BJ (cell line): ENCODE measurements at regions not wholly inside any gene's neighbourhood (a gene's known extent, or its start where the extent isn't known, plus 50 kb on each side); places are given as distances from the start of the nearest gene placed in this dataset.

Experiments
- CTCF ChIA-PET: fragments of 350-600 bp; formaldehyde crosslinking; extraction: SDS; loops from one replicate; lab custom pipeline; 2021; ENCODE audit warnings: antibody characterized with exemption, inconsistent platforms; lab: Yijun Ruan, JAX
- POLR2A ChIA-PET: fragments of 300-600 bp; sonication (Branson Sonifier 250); formaldehyde crosslinking; extraction: SDS; loops from one replicate; lab custom pipeline; 2021; ENCODE audit warnings: antibody characterized with exemption; lab: Charles Lee
- DNase-seq: peaks from one replicate; pipeline ENCODE4 v3.0.0-alpha.2; 2011; ENCODE audit warnings: low read depth
- H3K27me3 ChIP-seq: 2 replicates; pipeline ENCODE4 v1.6.0; 2011; ENCODE audit warnings: low read length; ENCODE audit not compliant: control insufficient read depth, insufficient read depth
- H3K36me3 ChIP-seq: 2 replicates; pipeline ENCODE4 v1.5.1; 2011; ENCODE audit warnings: low read length; ENCODE audit not compliant: control insufficient read depth, insufficient read depth
- H3K4me3 ChIP-seq: 2 replicates; pipeline ENCODE4 v1.5.1; 2011; ENCODE audit warnings: low read depth, mild to moderate bottlenecking, control low read depth, low read length
- TF ChIP-seq, protein P1 (sequence below): IDR thresholded peaks from 2 replicates; pipeline ENCODE4 v1.5.1; 2011; ENCODE audit warnings: low read depth, mild to moderate bottlenecking, control low read depth, inconsistent platforms, low read length, moderate library complexity; ENCODE audit not compliant: insufficient read depth

DNA sequence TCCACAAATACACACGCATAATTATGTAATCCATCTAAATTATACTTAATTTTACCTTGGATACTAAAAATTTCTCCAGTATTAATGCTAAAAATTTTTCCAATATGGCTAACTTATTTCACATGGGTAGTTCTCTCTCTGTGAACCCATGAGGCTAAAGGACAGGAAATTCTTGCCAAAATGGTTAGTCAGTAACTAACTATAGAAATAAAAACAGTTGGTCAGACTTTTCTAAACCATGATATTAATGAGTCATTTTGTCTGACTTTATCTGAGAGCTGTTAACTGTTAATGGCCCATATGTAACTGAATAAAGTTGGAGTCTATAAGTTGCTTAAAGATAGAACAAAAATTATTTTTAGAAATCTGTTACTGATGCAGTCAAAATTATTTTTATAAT lies 549.4 kb downstream of the TLL1 start:
- no peak overlapping the region for H3K4me3 ChIP-seq
- no peaks in the 10 kb centered on the region for H3K36me3 ChIP-seq
- TF ChIP-seq, protein P1, sequence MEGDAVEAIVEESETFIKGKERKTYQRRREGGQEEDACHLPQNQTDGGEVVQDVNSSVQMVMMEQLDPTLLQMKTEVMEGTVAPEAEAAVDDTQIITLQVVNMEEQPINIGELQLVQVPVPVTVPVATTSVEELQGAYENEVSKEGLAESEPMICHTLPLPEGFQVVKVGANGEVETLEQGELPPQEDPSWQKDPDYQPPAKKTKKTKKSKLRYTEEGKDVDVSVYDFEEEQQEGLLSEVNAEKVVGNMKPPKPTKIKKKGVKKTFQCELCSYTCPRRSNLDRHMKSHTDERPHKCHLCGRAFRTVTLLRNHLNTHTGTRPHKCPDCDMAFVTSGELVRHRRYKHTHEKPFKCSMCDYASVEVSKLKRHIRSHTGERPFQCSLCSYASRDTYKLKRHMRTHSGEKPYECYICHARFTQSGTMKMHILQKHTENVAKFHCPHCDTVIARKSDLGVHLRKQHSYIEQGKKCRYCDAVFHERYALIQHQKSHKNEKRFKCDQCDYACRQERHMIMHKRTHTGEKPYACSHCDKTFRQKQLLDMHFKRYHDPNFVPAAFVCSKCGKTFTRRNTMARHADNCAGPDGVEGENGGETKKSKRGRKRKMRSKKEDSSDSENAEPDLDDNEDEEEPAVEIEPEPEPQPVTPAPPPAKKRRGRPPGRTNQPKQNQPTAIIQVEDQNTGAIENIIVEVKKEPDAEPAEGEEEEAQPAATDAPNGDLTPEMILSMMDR, result no peak
- ChIA-PET POLR2A (no interaction called here), CTCF (no interaction called here)
- H3K27me3 ChIP-seq, result no peaks in the 10 kb centered on the region
- DNase-seq, result peak; percentile 26

DNA sequence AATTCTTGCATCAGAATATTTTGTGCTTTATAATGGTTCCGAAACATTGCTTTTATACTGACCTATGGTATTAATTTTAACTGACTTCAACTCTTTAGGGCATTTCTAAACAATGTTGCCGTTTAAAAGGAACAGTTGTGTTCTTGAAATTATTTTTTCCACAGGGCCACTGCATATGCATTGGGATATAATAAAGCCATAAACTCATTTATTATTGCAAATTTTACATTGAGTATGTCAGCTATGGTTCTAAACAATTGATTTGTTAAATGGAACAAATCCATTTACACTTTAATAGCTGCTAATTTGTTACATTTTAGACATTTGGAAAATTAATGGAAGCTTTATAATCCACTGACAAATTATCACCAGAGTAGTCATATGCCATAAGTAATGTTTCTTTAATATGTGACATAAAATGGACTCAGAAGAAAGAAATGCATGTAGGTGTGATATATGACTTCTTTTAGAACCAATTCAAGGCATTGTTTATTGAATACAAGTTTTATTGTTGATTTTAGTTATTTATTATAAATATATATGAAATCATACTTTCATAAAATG lies 553.3 kb downstream of the TLL1 start:
- no peak for DNase-seq
- Histone ChIP-seq H3K27me3 (no peaks in the 10 kb centered on the region), H3K4me3 (no peak overlapping the region), H3K36me3 (no peaks in the 10 kb centered on the region)
- TF ChIP-seq, protein P1, result no peak
- ChIA-PET CTCF (no interaction called here), POLR2A (no interaction called here)

DNA sequence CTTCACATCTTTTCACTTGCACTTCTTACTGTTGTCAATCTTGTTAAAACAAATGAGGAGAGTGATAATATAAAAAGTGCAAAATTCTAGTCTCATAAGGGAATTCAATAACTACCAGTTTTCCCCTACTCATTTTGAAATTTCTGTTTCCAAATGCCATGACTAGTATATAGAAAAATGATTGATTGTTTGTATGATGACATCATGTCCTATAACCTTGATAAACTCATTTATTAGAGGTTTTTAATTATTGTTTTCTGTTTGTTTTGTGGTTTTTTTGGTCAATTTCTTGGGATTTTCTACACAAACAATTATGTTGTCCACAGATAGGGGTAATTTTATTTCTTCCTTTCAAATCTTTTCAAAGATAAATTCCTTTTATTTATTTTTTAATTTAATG lies 559.1 kb downstream of the TLL1 start:
- no peaks in the 10 kb centered on the region for H3K27me3 ChIP-seq
- ChIA-PET POLR2A (no interaction called here), CTCF (no interaction called here)
- no peak overlapping the region for H3K4me3 ChIP-seq
- H3K36me3 ChIP-seq, result no peaks in the 10 kb centered on the region
- DNase-seq, result no peak
- TF ChIP-seq, protein P1, result no peak

DNA sequence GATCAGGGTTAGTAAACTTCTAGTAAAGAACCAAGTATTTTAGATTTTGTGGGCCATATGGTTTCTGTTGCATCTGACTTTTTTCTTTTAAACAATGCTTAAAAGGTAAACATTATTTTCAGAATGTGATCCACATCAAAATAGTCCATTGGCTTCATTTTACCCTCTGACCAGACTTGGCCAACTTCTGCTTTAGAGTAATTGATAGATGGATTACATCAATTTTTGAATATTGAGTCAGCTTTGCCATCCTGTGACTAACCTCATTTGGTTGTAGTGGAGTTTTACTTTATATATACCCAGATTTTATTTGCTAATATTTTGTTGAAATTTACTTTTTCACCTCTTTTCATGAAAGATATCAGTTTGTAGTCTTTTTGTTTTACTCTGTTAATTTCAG lies 559.8 kb downstream of the TLL1 start:
- ChIA-PET CTCF (no interaction called here), POLR2A (no interaction called here)
- Histone ChIP-seq H3K27me3 (no peaks in the 10 kb centered on the region), H3K36me3 (no peaks in the 10 kb centered on the region), H3K4me3 (no peak overlapping the region)
- DNase-seq, result no peak
- TF ChIP-seq, protein P1, result no peak

DNA sequence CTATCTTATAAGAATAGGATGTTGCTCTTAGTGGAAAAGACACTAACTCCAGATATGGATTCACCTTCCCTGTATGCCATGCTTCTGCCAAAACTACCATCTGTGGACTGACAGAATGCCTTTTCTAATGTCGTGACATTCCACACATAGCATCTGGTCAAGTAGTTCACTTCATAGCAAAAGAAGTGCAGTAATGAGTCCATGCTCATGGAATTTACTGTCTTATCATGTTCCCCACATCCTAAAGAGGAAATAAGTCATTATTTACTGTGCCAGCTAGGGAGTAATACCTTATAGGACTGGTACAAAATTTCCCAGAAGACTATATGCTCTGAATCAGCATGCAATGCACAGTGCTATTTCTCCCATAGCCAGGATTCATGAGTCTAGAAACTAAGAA lies 562.4 kb downstream of the TLL1 start:
- no peaks in the 10 kb centered on the region for H3K27me3 ChIP-seq
- POLR2A ChIA-PET, result no interaction called here
- CTCF ChIA-PET, result no interaction called here

More for the DNA sequence above, 562.4 kb downstream of the TLL1 start:
- DNase-seq, result peak; percentile 40
- Histone ChIP-seq H3K36me3 (no peaks in the 10 kb centered on the region), H3K4me3 (no peak overlapping the region)
- TF ChIP-seq, protein P1, result no peak
